Duodenal mucosa (tissue), 2 donors: ENCODE measurements at regions not wholly inside any gene's neighbourhood (a gene's known extent, or its start where the extent isn't known, plus 50 kb on each side); places are given as distances from the start of the nearest gene placed in this dataset.
"Not testable (repeated sequence)": the region's sequence is repeated elsewhere in the genome, so short reads cannot be mapped to it uniquely, and the experiment has no call there.

Experiments used
- H3K27ac ChIP-seq: one replicate; pipeline ENCODE4 v1.7.0; 2013; ENCODE audit warnings: low read depth, low read length
- H3K27me3 ChIP-seq, 2 donors: one replicate each; pipeline ENCODE4 v1.7.0; 2013; ENCODE audit warnings: low read length in 2 of 2, control low read depth in 1 of 2; ENCODE audit not compliant: insufficient read depth in 2 of 2, control insufficient read depth in 1 of 2
- H3K36me3 ChIP-seq, 2 donors: one replicate each; pipeline ENCODE4 v1.7.0; 2013; ENCODE audit warnings: low read length in 2 of 2, control low read depth in 1 of 2; ENCODE audit not compliant: insufficient read depth in 2 of 2, control insufficient read depth in 1 of 2
- H3K4me1 ChIP-seq, 2 donors: one replicate each; pipeline ENCODE4 v1.7.0; 2013; ENCODE audit warnings: low read length in 2 of 2, control low read depth in 1 of 2; ENCODE audit not compliant: insufficient read depth in 2 of 2, control insufficient read depth in 1 of 2
- H3K4me3 ChIP-seq, 2 donors: one replicate each; pipeline ENCODE4 v1.7.0; 2013; ENCODE audit warnings: low read length in 2 of 2, low read depth in 1 of 2
- H3K9ac ChIP-seq, 2 donors: one replicate each; pipeline ENCODE4 v1.7.0; 2013; ENCODE audit warnings: low read length in 2 of 2, low read depth in 1 of 2
- H3K9me3 ChIP-seq, 2 donors: one replicate each; pipeline ENCODE4 v1.7.0; 2013; ENCODE audit warnings: low read length in 2 of 2, control low read depth in 1 of 2; ENCODE audit not compliant: control insufficient read depth in 1 of 2

DNA sequence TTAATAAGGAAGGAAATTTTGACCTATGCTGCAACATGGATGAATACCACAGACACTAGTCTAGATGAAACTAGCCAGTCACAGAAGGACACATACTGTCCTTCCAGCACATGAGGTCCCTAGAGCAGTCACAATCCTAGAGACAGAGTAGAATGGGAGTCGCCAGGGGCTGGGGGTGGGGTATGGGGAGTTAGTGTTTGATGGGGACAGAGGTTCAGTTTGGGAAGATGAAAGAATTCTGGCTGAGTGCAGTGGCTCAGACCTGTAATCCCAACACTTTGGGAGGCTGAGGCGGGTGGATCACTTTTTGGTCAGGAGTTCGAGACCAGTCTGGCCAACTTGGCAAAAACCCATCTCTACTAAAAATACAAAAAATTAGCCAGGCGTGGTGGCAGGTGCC lies 99.2 kb downstream of the TPRA1 start:
- H3K27ac ChIP-seq: no peak overlapping the region
- no peaks in the 10 kb centered on the region for H3K27me3 ChIP-seq
- H3K4me1 ChIP-seq: no peaks in the 10 kb centered on the region
- H3K9ac ChIP-seq: no peak overlapping the region
- no peaks in the 10 kb centered on the region for H3K9me3 ChIP-seq
- H3K36me3 ChIP-seq: no peaks in the 10 kb centered on the region
- H3K4me3 ChIP-seq: no peak overlapping the region

- H3K4me1 ChIP-seq, H3K36me3 ChIP-seq, H3K27ac ChIP-seq, H3K9ac ChIP-seq, H3K27me3 ChIP-seq, H3K9me3 ChIP-seq, H3K4me3 ChIP-seq: not testable (repeated sequence)
Measured at GRCh38 chr3:127491024-127491305, 99.6 kb downstream of the TPRA1 start.

DNA sequence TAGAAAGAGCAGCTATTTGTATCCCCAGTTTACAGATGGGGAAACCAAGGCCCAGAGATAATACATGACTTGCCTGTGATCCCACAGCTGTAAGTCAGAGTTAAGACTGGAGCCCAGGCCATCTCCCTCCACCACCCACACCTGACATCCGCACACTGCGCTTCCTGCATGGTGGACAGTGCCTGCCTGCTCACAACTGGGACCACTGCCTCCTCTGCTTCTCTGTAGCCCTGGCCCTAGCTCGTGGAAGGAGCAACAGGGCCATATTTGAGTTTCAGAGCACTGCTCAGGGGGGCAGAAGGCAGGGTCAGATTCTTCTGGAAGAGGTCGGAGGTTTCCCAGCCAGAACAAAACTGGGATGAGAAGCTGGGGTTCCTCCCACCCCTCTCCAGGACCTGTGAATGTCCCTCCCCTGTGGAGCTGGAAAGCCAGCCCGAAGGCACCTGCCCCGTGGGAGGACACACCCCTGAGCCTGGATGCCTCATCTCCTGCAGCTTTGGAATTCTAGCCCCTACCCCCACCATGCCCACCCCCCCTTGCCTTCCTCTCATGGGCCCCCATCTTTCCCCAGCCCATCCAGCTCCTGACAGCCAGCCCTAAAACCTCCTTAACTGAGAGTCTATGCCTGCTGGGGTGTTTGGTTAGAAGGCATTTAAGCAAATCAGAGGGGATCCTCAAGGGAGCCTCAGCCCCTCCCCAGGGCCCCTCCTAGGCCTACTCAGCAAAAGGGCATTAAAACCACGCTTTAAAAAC lies 100.1 kb downstream of the TPRA1 start:
- Histone ChIP-seq H3K36me3 (no peaks in the 10 kb centered on the region), H3K4me1 (no peaks in the 10 kb centered on the region), H3K4me3 (no peak overlapping the region), H3K9ac (no peak overlapping the region), H3K9me3 (no peaks in the 10 kb centered on the region), H3K27ac (no peak overlapping the region), H3K27me3 (no peaks in the 10 kb centered on the region)

DNA sequence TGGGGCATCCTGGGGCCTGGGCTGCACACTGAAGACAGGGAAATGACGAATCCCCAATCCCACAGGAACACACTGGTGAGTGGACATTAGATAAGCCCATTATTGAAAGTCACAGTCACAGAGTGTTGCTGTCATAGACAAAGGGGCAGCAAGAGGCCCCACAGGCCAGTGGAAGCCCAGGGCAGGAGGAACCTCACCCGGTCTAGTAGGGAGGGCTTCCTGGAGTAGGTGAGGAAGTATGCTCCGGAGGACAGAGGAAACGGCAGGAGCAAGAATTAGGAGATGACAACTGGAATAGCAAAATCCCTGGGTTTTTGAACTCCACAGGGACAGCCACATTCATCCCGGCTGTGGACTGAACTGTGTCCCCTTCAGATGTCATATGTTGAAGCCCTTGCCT lies 101.2 kb downstream of the TPRA1 start:
- Histone ChIP-seq H3K4me3 (no peak overlapping the region), H3K27ac (no peak overlapping the region), H3K36me3 (no peaks in the 10 kb centered on the region), H3K4me1 (no peaks in the 10 kb centered on the region), H3K9ac (no peak overlapping the region), H3K27me3 (no peaks in the 10 kb centered on the region), H3K9me3 (no peaks in the 10 kb centered on the region)

- H3K27me3 ChIP-seq: no peaks in the 10 kb centered on the region
- no peak overlapping the region for H3K4me3 ChIP-seq
- no peak overlapping the region for H3K9ac ChIP-seq
- H3K9me3 ChIP-seq: no peaks in the 10 kb centered on the region
- H3K4me1 ChIP-seq: no peaks in the 10 kb centered on the region
- H3K27ac ChIP-seq: no peak overlapping the region
- H3K36me3 ChIP-seq: no peaks in the 10 kb centered on the region
Measured at GRCh38 chr3:127488740-127489139, 101.8 kb downstream of the TPRA1 start.

DNA sequence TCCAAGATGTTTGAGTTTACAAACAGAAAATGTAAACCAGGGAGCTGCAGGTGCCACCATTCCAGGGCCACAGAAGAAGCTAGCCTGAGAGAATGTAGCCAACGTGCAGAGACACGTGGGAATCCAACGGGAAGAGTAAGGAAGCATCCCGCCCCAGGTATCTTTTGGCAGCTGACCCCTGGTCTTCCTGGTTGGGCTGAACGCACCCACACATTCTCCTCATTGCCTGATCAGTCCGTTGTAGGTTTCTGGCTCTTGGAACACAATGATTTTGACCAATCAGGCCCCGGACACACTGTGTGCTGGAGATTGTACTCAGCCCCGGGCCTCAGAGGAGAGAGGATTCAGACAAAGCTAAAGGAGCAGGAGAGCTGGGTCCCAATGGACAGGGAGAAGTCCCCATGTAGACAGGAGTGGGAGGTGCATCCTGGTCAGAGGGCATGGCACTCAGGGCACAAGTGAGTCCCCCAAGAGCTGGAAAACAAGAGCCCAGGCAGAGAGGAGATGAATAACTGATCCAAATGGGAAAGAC lies 102.3 kb downstream of the TPRA1 start:
- H3K9ac ChIP-seq: no peak overlapping the region
- H3K27me3 ChIP-seq: no peaks in the 10 kb centered on the region
- H3K36me3 ChIP-seq: no peaks in the 10 kb centered on the region
- no peak overlapping the region for H3K4me3 ChIP-seq
- H3K4me1 ChIP-seq: no peaks in the 10 kb centered on the region
- H3K9me3 ChIP-seq: no peaks in the 10 kb centered on the region
- H3K27ac ChIP-seq: no peak overlapping the region

DNA sequence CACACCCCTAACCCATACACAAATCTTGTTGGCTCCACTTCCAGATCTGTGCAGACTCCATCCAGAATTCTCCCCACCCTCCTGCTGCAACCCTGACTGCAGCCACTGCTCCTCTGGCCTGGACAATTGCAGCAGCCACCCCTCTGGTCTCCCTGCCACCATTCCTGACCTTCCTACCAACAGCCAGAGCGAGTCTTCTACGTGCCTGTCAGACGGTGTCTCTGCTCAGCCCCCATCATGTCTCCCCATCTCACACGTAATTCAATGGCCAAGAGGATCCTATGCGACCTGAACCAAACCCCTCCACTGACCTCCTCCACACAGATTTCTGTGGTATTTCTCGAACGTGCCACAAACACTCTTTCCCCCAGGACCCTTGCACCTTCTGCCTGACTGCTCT lies 103.3 kb downstream of the TPRA1 start:
- no peaks in the 10 kb centered on the region for H3K4me1 ChIP-seq
- no peaks in the 10 kb centered on the region for H3K36me3 ChIP-seq
- H3K27ac ChIP-seq: no peak overlapping the region
- no peaks in the 10 kb centered on the region for H3K9me3 ChIP-seq
- no peaks in the 10 kb centered on the region for H3K27me3 ChIP-seq
- no peak overlapping the region for H3K4me3 ChIP-seq
- no peak overlapping the region for H3K9ac ChIP-seq

GRCh38 chr3:127486321-127486944 lies 104.1 kb downstream of the TPRA1 start:
- H3K9me3 ChIP-seq: no peaks in the 10 kb centered on the region
- H3K4me3 ChIP-seq: no peak overlapping the region
- H3K9ac ChIP-seq: no peak overlapping the region
- H3K27me3 ChIP-seq: no peaks in the 10 kb centered on the region
- no peaks in the 10 kb centered on the region for H3K36me3 ChIP-seq
- H3K4me1 ChIP-seq: no peaks in the 10 kb centered on the region
- H3K27ac ChIP-seq: no peak overlapping the region

DNA sequence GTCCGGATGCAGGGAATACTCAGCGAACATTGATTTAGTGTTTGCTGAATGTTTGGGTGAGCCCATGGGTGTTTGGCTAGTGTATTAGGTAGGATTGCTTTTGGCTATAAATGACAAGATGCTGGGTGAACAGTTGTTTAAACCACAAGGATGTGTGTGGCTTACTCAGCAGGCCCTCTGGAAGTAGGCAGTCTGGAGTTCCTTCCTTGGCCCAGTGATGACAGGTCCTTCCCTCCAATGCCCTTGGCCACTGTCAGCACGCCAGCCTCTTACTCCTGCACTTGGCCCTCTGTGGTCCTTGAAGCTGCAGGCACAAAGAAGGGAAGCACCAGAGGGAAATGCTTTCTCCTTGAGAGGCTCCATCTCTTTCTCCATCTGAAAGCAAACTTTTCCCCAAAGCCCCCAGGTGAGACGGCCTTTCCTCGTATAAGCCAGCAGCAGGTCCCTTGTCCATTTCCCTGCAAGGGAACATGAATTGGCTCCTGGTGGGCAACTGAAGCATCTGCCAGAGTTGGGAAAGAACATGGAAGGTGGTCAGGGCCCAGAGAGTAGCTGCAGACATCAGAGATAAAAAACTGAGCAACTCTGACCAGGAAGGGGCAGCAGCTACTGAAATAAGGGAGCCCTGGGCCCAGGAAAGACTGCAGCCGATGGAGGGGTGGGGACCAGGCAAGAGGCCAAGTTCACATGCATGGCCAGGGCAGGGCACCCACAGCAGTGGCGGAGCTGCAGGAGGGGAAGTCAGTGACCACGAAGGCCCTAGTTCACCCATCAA lies 105.0 kb downstream of the TPRA1 start:
- H3K27ac ChIP-seq: no peak overlapping the region
- H3K4me3 ChIP-seq: no peak overlapping the region
- no peaks in the 10 kb centered on the region for H3K9me3 ChIP-seq
- no peaks in the 10 kb centered on the region for H3K27me3 ChIP-seq
- H3K4me1 ChIP-seq: no peaks in the 10 kb centered on the region
- no peaks in the 10 kb centered on the region for H3K36me3 ChIP-seq
- H3K9ac ChIP-seq: no peak overlapping the region

- Histone ChIP-seq H3K36me3 (no peaks in the 10 kb centered on the region), H3K27me3 (no peaks in the 10 kb centered on the region), H3K9me3 (no peaks in the 10 kb centered on the region), H3K4me1 (no peaks in the 10 kb centered on the region), H3K9ac (no peak overlapping the region), H3K27ac (no peak overlapping the region), H3K4me3 (no peak overlapping the region)
Measured at GRCh38 chr3:127484601-127485388, 105.7 kb downstream of the TPRA1 start.
